GM21360 (cell line): ENCODE measurements at regions not wholly inside any gene's neighbourhood (a gene's known extent, or its start where the extent isn't known, plus 50 kb on each side); places are given as distances from the start of the nearest gene placed in this dataset.
"Not testable (repeated sequence)": the region's sequence is repeated elsewhere in the genome, so short reads cannot be mapped to it uniquely, and the experiment has no call there.

ENCODE experiments used
- ATAC-seq: cut with Tn5 transposase; IDR thresholded peaks from one replicate; pipeline ENCODE4 v1.9.1; 2021; ENCODE audit warnings: mild to moderate bottlenecking, moderate library complexity; ENCODE audit not compliant: unreplicated experiment

DNA sequence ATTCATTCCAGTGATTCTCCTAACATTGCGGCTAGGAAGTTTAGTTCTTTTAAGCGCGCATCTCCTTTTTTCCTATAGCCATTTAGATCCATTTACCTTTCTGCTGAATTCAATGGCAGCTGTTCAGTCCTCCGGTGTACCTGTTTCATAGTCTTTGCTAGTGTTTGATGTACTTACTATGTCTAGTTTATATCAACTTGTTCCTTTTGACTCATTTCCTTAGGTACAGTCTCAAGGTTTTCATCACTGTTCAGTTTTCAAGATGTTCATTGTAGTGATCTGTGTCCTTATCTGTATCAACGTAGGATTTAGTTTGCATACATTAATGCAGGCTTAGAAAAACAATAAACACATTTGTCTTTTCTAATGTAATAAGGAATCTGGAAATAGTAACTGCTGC, 59.0 kb upstream of the MBNL1 start:
- ATAC-seq: no peak

- no peak for ATAC-seq
These were observed 58.0 kb upstream of the MBNL1 start for GRCh38 chr3:152210697-152211096.

DNA sequence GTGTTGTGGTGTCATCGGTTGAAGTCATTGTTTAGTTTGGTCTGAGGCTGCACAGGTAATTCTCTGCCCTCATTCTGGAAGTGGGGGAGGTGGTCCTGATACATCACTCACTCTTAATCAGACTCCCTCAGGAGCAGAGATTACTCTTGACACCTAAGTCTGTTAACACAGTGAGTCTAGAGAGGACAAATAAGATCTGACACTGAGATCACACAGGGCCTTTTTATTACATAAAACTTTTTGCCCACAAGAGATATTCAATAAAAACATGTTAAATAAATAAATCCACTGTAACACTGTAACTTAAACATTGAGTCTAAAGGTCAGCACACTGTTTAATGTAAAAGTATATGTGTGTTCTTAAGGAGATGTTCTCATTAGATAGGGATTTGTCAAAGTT, 57.1 kb upstream of the MBNL1 start:
- no peak for ATAC-seq

DNA sequence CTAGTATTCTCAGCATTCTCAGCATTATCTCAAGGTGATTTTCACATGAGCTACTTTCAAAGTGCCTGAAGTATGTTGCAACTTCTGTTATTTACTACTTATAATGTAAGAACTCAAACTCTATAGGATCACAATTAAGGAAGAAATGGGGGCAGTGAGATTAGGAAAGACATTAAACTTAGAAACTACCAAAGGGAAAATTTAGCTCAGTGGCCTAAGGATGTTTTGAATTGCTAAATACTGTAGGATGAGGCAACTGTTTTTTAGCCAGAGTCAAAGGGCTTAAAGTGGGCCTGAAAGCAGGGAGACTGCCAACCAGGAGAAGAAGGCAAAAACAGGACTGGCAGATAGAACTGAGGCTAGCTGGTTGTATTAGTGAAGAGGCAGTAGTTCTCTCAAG, 55.5 kb upstream of the MBNL1 start:
- ATAC-seq: no peak

DNA sequence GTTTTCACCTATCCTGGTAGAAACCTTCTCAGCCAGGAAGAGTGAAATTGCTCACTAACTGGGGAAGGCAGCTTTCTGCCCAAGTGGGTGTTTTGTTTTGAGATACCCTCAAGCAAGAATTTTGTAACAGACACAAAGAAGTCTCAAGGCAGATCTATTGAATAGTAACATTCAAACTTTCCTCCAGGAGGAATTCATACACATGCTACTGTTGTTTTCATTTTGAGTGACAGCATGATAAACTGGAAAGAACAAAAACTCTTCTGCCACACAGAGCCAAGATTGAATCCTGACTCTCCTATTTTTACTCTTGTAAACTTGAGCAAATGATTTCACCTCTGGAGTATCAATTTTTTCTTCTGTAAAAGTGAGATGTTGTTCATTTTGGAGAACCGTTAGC, 54.8 kb upstream of the MBNL1 start:
- ATAC-seq: no peak

DNA sequence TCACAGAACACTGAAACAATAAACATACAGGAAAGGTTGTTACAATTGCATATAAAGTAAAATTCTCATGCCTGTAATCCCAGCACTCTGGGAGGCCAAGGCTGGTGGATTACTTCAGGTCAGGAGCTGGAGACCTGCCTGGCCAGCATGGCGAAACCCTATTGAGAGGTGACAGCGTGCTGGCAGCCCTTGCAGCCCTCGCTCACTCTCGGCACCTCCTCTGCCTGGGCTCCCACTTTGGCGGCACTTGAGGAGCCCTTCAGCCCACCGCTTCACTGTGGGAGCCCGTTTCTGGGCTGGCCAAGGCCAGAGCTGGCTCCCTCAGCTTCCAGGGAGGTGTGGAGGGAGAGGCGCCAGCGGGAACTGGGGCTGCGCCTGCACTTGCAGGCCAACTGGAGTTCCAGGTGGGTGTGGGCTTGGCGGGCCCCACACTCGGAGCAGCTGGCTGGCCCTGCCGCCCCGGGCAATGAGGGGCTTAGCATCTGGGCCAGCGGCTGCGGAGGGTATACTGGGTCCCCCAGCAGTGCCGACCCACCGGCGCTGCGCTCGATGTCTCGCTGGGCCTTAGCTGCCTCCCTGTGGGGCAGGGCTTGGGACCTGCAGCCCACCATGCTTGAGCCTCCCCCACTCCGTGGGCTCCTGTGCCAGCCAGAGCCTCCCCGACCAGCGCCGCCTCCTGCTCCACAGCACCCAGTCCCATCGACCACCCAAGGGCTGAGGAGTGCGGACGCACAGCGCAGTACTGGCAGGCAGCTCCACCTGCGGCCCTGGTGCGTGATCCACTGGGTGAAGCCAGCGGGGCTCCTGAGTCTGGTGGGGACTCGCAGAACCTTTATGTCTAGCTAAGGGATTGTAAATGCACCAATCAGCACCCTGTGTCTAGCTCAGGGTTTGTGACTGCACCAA, 51.5 kb upstream of the MBNL1 start:
- not testable (repeated sequence) for ATAC-seq

GRCh38 chr3:152218602-152219001, 50.1 kb upstream of the MBNL1 start:
- no peak for ATAC-seq
